ENCODE measurements at regions not wholly inside any gene's neighbourhood (a gene's known extent, or its start where the extent isn't known, plus 50 kb on each side); places are given as distances from the start of the nearest gene placed in this dataset.
A peak's percentile ranks its signal among the peaks of the same experiment; 100 is the strongest.
"Not testable (repeated sequence)": the region's sequence is repeated elsewhere in the genome, so short reads cannot be mapped to it uniquely, and the experiment has no call there.

DNA sequence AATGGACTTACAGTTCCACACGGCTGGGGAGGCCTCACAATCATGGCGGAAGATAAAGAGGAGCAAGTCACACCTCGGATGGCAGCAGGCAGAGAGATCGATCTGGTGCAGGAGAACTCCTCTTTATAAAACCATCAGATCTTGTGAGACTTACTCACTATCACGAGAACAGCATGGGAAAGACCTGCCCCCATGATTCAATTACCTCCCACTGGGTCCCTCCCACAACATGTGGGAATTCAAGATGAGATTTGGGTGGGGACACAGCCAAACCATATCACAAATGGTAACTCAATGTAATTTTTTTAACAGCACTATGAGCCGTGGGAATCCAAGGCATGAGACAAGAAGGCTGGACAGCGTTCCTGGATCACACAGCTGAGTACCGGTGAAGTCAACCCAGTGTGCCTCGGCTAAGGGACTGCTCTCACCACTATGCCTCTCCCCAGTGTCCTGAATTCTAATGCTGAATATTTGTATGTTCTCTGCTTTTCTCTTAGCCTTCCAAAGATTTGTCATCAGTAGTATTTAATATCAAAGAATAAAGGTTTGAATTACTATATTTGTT is 84.3 kb downstream of the IRS2 start:
- not testable (repeated sequence) for DNase-seq

DNA sequence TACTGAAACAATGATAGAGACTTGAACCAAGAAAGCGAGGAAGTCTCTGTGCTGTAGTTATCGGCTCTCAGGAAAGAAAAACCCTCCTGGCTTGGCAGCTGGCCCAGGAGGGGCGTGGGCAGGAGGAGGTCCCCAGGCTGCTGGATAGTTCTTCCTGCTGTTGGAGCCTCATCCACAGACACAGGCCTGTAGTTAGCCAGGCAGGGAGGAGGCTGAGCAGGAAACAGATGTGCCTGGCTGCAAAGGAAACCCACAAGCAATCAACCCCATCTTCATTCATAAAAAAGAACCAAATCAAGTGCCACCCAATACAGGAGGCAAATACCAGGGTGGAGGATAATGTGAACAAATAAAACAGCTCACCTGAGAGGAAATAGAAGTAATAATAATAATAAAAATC is 86.2 kb downstream of the IRS2 start:
- peak; percentile 87 to 91 for DNase-seq

- DNase-seq = peak in 1 of 2 experiments; percentile 29
Measured at GRCh38 chr13:109699628-109700071, 86.7 kb downstream of the IRS2 start.

DNA sequence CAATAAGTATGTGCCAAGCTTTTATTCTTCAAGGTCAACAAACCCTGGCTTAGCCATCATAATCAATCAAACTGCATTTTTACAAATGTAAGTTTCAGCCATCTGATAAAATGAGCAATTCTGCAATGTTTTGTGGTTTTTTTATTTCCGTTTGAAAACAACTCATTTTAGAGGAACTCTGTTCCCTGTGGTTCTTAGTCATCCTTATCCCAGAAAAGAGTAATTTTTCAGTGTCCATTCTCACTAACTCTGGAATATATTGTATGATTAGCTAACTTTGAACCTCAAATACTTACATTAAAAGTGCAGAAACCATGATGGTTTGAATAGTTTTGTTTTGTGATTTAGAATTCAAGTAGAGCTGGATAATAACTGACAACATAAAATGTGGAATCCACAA is 87.6 kb downstream of the IRS2 start:
- no peak for DNase-seq

GRCh38 chr13:109697936-109698335 is 88.4 kb downstream of the IRS2 start:
- DNase-seq = no peak

DNA sequence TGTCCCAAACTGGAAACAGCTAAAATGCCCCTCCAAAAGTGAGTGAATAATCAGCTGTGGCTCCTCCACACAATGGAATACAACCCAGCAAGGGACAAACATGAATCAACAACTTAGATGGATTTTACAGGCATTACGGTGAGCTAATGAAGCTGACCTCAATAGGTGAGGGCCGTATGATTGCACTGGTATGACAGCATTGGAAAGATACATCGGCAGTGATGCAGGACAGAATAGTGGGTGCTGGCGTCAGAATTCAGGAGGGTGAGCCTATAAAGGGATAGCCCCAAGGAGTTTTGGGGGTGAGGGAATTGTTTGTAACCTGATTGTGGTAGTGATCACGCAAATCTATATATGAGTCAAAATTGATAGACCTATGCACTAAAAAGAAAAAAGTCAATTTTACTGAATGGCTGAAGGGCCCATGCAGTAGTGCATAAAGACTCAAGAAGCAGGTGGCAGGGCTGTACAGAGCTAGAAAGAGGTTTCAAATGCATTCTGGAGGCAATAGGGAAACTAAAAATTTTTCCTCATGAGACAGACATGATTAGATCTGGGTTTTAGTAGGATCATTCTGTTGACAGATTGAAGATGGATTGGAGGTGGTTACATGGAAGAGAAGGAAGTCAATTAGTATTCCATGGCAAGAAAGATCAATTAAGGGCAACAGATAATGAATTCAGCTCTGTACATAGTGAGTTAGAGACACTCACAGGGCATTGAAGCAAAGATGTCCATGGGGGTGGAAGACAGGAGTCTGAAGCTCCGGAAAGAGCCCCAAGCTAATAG is 90.8 kb downstream of the IRS2 start:
- no peak for DNase-seq

DNA sequence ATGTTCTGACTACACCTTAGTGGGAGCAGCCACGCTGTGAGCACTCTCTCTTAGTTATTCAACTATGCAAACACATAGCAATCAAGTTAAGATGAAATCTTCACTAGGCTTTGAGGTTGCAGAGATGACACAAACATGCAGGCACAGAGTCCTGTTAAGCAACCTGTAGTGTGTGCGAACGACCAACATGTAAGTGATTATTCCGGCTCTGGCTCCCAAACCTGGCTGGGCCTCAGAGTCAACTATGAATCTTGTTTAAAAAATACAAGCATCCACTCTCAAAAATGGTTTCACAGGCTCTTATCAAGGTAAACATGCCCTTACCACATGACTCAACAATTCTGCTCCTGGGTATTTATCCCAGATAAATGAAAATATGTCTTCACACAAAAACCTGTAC is 91.4 kb downstream of the IRS2 start:
- DNase-seq = no peak

- DNase-seq = no peak
Measured at GRCh38 chr13:109693213-109693612, 93.2 kb downstream of the IRS2 start.

DNA sequence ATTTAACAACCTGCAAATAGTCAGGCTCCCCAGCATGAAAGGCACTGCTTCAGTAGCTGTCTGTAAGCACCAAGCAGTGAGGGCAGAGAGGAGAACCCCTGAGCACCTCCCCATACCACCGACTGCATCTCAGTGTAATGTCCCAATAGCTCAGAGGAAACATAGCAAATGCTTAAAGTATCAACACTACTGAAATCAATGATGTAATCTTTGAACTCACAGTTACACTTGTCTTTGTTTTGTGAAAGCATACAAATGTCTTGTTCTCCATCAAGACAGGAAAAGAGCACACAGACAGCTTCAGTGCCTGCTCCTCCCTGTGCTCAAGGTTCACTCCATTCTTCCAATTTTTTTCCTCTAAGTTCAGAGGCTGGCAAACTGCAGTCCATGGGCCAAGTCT is 94.7 kb downstream of the IRS2 start:
- DNase-seq = no peak

DNA sequence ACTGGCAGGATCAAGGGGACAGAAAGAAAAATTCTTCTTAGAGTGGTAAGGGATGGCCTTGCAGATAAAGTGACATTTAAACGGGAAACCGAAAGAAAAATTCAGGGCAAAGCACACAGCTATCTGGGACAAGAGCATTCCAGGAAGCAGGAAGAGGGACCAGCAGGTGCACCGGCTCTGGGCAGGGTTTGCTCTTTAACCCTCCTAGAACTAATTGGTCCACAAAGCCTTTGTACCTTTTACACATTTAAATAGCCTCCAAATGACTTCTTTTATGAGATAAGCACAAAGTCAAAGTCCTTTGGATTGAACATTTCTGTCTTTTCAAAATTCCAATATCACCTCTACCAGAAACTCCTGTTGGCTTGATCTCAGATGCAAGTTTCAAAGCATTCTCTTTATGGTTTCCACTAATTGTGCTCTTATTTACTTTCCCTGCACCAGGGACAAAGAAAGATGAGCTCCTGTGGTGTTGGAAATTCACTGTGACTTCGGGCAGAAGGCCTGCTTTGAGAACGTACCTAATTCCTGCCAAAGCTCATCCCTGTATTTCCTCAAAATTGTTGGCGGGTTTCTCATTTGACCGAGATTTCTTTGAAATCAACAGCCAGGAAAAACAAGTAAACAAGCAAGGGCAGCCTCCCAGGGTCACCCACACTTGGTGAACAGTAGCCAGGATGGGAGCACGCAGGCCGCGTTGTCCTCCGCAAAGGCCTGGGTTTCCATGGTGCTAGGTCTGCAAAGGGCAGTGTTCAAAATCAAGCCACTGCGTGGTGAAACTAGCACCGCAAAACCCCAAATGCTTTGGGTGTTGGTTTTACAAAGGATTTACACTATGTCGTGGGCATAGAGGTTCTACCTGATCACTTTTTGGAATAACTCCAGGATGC is 98.6 kb downstream of the IRS2 start:
- DNase-seq = no peak

DNA sequence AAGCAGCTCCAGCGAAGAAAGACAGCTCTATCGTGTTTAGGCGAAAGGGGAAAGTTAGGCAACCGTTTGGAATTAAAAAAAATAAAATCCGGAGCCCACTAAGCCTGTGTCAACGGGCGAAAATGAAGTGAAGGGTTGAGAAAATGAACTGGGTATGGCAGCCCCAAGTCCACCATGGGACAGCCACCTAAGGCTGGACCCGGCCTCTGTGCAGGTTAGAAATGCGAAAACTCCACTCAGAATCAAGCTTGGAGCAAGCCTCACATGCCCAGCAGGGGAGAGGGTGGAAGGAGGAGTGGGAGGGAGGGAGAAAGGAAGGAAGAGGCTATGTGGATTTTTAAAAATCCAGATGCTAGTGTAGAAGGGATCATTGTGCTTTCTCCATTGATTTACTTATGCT is 101.2 kb downstream of the IRS2 start:
- DNase-seq = no peak

GRCh38 chr13:109684824-109685202 is 101.6 kb downstream of the IRS2 start:
- DNase-seq = peak; percentile 50 to 69

DNA sequence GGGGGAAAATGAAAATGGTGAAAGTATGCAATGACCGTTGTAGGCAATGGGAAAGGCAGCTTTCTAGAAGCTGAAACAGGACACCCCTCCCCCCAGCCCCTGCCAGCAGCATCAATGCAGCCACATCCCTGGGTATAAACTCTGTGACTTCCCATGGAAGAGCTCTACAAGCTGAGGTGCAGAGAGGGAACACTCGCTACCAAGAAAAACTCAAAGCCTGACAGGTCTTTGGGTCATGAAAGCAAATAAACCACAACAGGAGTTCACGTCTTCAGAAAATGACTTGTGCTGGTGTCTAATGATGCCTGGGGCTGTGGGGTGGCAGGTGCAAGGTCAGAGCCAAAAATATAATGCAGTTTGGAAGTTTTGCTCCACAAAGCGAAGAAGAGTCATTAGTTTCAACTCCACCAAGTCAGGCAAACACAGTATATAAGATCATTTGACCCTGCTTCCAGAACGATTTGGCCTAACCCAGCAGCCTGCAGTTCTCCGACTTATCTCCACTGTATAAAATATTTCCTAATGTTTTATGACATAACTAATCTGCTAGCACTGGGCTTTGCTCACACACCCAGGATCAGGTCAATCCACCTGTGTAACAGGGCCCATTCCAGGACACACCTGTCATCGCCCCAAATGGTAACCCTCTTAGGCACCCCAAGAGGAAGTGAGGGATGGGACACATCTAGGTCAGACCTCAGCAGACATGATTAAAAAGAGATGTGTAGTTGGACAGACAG is 102.1 kb downstream of the IRS2 start:
- no peak for DNase-seq

DNA sequence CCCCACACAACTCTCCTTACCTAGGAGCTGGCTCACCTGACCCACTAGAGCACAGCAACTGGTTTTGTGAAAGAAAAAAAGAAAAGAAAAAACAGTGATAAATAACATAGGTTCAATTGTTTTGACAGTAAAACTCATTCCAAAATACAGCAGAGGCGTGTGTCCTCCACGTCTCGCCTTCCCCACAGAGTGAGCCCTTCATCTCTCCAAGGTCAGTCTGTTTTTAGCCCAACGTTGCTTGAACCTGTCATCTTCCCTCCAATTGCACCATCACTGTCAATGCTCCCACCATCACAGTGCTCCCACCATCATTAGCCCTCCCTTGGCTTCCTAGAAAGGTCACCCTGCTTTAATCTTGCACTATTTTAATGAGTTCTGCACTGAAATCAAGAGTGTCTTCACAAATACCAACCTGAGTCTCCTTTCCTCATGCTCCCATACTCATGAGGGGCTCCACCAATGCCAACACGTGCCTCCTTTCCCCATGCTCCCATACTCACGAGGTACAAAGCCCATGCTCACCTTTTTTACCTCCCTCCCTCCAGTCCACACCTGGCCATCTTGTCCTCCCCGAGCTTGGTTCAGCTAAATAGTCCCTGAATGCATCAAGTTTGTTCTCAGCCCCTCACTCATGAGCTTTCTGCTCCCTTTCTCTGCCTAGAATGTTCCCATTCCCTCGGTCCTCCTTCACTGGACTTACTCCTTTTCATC is 103.7 kb downstream of the IRS2 start:
- no peak for DNase-seq

GRCh38 chr13:109680930-109681329 is 105.5 kb downstream of the IRS2 start:
- no peak for DNase-seq

- no peak for DNase-seq
Measured at GRCh38 chr13:109680288-109680687, 106.1 kb downstream of the IRS2 start.

DNA sequence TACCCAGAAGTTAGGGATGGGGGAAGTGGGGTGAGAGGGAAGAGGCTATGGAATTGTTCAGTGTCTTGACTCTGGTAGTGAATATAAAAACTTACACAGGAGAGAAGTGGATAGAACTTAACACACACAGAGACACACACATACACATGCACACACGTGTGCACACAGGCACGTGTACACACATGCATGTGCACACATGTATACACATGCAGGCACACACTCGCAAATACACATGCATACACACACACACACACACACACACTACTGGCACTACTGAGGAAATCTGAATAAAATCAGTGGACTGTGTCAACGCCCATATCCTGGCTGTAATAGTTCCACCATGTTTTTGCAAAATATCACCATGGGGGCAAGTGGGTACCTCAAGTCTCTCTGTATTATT is 107.9 kb downstream of the IRS2 start:
- no peak for DNase-seq

GRCh38 chr13:109677206-109677605 is 109.2 kb downstream of the IRS2 start:
- no peak for DNase-seq

DNA sequence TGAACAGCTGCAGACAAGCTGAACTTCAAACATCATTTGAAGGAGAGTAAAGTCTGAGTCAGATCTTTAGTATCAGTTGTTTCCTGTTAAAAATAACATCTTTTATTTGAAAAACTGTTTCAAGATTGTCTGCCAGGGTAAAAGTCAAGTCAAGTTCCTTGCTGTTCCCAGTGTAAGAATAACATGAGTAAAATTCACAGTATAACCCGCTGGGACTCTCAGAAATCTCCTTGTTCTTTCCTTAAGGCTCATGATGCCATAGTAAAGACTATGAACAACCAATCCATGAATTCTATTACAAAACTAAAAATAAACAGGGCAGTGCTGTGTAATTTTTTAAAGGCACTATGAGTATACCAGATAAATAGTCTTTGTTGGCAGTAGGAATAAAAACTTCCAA is 112.9 kb downstream of the IRS2 start:
- DNase-seq = no peak

- no peak for DNase-seq
Measured at GRCh38 chr13:109672545-109672944, 113.8 kb downstream of the IRS2 start.

DNA sequence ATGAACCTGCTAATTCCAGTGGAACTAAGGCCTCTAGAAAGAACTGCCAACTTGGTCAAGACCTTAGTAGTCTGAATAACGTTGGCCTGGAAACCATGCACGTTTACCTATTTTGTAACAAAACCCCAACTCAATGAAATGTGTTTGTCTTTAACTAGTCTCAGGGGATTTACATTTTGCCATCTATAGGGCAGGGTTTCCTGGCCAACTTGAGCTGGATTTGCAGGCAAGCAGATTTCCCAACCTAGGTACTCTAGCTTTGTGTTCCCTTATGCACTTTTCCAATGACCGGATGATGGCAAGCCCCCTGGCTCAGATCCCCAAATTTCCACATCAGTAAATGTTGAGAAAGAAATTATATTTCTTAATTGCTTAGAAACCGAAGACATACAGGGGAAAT is 114.5 kb downstream of the IRS2 start:
- DNase-seq = no peak

DNA sequence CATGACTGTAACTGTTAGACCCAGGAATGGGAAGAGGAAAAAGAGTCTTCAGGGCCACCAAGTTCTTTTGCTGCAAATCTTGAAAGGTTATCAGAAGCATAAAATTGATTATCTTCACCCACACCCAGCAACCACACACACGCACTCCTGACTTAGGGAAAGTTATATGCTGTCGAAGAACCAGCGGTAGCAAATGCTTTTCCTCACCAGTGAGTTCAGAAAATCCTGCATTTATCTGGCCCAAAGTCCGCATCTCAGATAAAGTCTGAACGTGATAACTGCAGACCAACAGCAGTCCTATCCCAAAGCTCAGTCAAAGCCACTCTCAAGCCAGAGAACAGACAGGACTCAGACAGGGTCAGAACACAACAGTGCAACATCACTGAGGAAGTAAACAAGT is 115.6 kb downstream of the IRS2 start:
- no peak for DNase-seq
